Epidermal melanocyte (primary cell): ENCODE measurements at regions not wholly inside any gene's neighbourhood (a gene's known extent, or its start where the extent isn't known, plus 50 kb on each side); places are given as distances from the start of the nearest gene placed in this dataset.

Experiments used
- DNase-seq: peaks from one replicate; pipeline ENCODE4 v3.0.0; 2011; ENCODE audit warnings: low spot score; ENCODE audit not compliant: insufficient read length

DNA sequence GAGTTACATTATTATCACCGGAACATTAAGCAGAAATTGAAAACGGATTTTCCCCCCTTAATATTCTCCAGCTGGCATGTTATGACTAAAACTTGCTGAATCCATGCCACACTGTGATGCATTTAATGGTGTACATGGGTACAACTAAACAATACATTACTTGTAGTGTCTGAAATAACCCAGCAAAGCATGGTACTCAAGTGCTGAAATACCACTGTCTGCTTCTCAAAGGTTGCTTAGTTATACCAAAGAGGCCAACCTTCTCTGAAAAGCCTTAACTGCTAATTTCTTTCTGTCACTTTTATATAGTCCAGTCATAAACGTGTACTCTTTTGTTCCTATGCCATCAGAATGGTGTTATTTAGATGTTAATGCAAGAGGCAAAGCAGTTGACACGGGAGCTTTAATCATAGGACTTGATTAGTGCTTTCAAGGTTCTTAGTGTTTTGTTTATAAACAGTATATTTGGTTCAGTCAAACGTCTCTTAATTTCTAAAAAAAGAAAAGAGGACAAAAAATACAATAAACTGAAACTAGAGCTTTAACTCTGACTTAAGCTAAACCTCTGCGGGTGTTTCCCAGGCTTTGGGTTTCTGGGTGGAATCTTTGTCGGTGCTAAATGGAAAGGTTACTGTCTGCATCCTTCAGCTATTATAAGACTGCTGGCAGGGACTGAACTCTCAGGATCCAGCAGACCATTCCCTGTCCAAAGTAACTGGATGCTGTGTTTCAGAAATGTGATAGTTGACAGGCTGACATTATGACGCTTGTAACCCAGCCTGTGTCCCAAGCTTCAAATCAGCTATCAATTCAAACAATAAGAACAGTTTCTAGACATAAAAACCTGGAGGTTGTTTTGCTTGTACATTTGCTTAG lies 202.6 kb downstream of the PPP1R3A start:
- DNase-seq, result no peak

DNA sequence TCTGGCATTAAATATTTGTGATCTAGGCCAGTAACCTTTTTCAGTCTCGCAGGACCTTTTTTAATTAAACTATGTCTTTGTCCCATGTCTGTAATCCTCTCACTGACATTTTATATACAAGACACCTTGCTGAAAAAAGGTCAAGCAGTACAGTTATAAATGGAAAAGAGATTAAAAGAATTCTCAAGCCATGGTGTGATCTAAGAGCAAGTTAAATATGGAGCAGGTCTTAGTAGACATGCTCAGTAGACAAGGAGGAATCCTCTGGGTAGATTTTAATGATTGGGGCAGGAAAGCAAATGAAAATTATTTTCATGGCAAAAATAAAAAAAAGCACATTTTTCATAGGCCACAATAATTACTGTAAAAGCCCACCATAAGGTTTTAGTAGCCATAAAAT lies 203.5 kb downstream of the PPP1R3A start:
- DNase-seq, result no peak

DNA sequence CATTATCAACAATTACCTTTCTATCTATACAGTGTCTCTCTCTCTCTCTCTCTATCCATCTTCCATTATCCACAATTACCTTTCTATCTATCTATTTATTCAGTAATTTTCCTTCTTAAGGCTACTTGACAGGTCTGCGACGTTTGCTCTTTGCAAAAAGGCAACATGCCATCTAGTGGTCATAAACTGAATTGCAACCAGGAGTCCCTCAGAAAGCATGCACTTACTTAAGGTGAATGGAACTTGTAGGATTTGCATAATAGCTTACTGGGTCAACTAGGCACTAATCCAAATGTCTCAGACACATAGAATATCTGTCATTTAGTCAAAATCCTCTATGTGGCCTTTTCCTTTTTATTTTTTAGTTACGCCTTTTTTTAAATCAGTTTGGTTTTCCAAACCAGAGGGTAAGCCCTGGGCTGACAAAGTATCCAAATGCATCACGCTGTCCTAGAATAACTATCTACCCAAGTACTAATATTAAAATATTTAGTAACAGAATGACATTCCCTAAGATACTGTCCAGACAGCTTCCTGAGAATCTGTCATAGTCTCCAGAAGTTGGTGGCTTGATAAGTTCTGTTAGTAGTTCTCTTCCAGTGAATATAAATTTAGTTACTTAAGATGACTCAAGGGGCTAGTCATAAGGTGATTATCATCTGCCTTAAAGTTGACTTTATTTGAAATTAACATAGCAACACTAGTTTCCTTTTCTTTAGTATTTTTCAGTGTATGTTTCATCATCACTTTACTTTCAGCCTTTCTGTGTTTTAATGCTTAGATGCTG lies 208.3 kb downstream of the PPP1R3A start:
- DNase-seq, result peak; percentile 27

DNA sequence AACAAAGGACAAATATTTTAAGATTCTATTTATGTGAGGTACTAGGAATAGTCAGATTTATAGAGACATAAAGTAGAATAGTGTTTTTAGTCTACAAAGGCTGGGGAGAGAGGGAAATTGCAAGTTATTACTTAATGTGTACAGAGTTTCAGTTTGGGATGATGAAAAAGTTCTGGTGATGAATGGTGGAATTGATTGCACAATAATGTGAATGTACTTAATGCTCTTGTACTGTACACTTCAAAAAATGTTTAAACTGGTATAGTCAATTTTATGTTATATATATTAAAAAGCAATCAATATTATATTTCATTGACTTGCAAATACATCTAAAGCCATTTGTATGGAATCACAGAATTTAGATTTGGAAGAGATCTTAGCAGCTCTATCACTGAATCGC lies 213.4 kb downstream of the PPP1R3A start:
- DNase-seq, result no peak

DNA sequence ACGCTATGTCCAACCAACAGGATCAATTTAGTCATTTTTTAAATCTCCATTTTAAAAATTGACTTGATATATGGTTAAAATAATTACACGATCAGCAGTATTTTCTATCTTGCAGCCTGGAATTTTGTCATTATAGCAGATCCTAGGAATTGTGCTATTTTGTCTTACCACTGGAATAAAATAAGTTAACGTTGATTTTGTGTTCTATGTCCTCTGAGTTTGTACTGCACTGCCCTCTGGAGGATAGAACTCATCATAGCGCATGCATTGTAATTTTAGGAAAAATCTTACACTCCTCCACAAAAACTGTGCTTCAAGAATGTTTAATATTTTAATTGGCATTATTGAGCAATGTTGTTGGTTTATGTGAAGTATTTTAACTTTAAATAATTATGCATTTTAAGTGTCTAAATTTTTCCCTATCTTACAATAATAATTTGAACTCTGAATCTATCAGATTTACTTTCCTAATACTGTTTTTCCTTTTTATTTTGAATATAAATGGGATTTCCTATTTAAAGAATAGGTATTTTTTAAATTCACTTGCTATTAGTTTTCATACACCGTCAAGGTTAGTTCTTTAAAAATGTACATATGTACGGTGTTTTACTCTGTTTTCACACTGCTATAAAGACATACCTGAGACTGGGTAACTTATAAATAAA lies 220.1 kb downstream of the PPP1R3A start:
- DNase-seq, result no peak

DNA sequence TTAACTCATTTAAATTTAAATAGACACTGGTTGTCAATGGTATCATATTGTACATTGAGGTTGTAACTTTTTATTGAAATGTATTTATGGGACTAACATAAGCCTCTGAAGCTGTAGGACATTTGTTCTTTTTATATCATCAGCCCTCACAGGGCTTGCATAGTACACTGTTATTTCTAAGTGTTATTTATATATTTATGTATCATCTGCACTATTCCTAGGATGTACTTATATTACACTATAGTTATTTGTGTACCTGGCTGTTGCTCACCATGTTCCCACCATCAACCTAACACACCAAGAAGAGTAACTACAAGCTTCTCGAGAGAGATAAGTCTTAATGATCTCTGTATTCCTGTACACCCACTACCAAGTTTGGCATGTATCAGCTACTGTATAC lies 224.7 kb downstream of the PPP1R3A start:
- no peak for DNase-seq

DNA sequence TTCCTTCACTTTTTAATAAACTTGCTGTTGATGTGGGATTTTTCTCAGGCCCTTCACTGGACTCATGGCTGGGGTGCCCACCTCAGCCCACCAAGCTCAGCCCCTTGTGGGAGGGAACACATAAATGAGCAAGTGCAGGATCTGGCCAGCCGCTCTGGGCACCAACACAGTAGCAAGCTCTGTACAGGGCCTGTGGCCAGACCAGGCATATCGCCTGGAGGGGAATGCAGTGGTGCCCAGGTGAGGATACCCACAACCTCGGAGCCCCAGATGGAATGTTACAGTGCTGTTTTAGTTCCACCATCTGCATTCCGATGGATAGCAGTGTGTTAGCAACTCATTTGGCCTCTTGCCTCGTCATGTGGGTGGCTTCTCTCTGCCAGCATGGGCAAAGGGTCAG lies 234.6 kb downstream of the PPP1R3A start:
- no peak for DNase-seq

DNA sequence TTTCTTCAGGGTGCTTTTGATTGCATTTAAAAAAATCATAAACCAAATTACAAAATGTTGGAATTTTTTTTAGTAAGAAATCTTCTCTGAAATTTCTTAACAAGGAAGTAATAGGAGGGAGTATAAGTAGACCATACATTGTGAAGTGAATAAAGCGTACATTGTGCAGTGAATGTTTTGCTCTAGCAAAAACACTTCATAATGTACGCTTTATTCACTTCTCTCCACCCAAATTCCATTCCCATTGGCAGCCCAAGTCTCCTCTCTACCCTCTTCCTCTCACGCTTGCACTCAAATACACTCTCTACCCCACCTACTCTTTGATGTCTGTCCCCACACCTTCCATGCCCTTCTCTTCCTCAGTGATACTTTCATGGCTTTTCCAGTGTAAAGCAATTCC lies 241.0 kb downstream of the PPP1R3A start:
- no peak for DNase-seq

DNA sequence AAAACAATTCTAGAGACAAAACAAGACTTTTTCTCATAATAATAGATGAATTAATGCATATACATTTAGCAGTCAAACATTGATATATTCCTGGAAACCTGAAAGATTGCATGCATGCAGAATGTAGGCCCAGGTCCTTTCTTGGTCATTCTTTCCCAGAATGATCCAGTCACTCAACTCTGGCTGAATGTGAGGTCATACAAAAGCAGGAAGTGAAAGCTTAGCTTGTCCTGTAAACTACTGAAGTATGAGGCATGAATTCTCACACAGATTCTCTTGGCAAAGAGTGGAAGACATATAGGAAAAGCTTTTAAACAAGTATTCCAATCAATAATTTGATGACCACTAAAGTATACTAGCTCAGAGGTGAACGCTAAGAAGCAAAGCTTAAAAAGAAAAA lies 253.9 kb downstream of the PPP1R3A start:
- no peak for DNase-seq

DNA sequence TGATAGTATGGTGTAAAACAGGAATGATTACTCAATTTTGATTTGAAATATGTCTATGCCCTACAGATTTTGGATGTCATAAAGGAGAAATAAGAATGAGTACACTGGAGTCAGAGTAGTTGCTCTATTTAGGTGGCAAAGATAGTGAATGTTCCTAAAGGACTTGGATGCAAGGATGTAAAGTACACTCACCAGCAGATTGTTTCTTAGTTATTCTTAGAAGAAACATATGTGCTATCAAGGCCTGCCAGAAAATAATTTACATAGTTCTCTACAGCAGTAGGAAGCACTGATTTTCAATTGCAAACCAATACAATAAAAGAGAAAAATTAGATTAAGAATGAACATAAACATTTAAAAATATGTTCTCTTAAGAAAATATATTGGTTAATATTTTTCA lies 259.4 kb downstream of the PPP1R3A start:
- no peak for DNase-seq

DNA sequence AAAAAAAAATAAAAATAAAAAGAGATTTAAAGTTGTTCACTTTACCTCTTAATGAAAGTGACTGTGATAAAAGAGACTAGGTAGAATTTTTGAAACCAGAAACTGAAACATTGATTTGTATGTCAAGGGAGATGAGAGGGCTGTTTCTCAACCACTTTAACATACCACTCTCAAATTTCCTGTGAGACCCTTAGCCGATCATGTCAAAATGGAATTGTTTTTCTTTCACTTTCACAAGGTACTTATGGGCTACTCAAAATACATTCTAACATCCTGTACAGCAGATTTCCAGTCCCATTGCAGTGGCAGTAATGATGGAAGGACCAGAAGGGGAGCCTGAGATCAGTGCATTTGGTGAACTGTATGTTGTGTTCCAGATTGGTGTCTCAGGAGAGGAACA lies 261.2 kb downstream of the PPP1R3A start:
- no peak for DNase-seq

DNA sequence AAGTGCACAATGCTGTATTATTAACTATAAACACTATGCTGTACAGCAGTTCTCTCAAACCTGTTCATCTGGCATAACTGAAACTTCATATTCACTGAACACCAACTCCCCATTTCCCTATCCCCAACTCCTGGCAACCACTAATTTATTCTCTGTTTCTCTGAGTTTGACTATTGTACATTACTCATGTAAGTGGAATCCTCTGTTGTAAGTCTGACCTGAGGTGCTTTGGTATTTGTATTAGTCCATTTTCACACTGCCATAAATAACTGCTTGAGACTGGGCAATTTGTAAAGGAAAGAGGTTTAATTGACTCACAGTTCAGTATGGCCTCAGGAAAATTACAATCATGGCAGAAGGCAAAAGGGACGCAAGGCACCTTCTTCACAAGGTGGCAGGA lies 266.3 kb downstream of the PPP1R3A start:
- DNase-seq, result no peak

DNA sequence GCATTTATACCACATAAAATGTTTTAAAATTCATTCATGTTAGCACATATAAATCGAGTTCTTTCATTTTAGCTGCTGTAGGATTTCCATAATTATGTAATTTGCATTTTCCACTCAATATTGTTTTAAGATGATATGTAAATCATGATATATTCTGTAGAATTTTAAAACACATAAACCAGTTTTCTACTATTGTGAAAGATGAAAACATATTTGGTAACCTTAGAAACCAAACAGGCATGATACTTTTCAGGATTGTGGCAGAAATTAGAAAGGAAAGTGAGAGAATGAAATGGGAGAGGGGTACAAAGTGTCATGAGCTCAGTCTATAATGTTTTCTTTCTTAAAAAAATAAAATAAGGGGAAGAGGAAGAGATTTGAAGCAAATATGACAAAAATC lies 269.3 kb downstream of the PPP1R3A start:
- no peak for DNase-seq

DNA sequence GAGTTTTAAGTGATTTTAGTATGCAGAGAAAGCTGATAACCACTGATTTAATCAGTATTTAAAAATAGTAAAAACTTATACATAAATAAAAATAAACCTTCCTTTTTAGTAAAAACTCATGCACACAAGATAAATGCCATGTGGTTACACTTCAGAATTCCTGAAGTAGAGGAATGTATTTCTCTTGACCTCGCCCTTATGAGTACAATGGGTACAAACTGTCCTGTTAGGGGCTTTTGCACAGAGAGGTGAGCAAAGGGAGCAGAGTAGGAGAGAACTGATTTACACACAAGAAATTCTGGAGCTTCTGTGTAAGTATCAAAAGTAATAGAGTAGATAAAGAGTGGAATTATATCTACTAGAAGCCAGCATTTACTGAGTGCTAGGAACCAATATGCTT lies 279.6 kb downstream of the PPP1R3A start:
- no peak for DNase-seq

DNA sequence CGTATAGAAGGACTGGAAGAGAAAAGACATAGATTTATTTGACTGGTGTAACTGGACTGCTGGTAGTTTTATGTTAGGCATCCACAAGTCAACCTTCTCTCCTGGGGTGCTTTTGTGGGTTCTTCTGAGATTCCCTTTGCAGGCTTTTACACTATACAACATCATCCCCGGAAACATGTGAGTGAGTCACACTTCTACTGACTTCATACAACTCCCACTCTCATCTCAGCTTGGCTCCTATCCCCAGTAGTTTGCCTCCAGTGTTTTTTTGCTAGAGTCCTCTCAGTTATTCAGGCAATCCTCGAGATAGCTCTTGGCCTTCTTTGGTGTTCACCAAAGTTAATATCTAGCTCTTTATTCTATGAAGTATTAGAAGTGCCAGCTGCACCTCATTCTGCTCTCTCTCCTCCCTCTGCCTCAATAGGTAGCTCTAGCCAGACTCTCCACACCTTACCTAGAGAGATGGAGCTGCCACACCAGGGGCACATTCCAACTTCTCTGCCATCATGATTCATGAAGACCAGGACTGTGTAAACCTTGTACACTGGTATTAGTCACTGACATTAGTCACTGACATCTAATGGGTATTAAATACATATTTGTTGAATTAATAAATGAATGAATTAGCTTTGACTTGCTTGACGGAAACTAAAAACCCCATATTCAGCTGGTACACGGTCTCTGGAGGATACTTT lies 281.9 kb downstream of the PPP1R3A start:
- DNase-seq, result no peak

DNA sequence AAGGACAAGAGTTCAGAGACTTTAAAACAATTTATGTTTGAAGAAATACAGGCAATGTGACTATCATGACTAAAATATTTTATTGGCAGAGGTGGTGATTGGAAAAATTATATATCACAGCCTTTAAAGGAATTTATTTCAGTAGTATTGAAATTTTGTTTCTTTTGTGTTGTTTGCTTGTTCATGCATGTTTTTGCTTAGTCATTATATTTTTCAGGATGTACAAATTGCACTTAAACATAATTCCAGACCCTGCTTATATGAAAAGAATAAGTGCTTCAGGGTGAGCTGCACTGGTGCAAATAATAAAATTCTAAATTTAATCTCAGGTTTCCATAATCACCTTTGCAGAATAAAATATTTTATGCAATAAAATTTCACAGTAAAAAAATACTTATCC lies 283.3 kb downstream of the PPP1R3A start:
- no peak for DNase-seq

DNA sequence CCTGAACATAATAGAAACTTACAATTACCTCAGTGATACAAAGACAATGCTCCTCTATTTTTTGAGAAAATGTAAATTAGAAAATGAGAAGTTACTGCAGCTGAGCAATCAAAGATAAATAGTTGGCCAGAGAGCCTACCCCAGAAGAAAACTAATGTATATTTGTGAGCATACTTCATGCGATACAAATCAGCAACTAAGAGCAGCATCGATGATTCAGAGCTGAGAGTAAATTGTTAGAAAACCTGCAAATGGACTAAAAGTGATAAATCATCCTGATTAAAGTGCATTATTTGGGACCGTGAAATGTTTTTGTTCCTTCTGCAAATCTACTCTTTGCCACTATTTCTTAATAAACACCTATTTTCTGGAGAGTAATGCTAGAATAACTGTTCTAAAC lies 285.7 kb downstream of the PPP1R3A start:
- DNase-seq, result no peak

DNA sequence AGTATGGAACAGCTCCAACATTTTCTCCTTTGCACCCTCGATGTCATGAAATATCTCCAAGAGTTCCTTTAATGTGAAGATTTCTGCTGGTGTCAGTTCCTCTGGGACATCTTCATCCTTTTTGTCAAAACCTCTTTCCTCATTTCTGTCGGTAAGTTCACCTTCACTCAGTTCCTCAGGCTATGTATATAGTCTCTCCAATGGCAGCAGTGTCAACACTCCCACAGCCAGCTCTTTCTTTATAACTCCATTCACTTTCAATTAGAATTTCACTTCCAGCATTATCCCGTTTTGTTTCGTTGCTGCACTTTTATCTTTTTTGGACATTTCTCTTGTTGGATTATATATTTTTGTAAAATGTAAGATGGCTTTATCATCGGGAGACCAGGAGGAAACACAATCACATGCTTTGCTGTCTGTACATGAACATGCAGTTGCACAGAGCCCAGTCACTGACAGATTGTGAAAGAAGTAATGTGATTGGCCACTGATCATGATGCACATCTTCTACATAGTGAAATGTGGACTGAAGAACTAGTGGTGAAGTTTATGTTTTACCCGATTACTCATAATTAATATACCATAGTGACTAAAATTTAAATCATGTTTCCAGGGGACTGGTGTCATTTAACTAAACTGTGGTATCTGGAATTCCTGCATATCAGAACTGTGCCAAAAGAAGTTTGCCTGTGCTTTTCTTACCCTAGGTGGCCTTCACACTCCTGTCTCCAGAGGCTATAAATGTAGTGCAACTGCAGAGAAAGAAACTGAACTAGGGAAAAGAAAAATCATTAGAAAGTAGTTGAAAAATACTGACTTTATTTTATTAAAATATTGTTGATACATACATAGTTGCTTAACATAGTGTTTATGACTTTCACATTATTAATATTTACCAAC lies 289.6 kb downstream of the PPP1R3A start:
- DNase-seq, result no peak

DNA sequence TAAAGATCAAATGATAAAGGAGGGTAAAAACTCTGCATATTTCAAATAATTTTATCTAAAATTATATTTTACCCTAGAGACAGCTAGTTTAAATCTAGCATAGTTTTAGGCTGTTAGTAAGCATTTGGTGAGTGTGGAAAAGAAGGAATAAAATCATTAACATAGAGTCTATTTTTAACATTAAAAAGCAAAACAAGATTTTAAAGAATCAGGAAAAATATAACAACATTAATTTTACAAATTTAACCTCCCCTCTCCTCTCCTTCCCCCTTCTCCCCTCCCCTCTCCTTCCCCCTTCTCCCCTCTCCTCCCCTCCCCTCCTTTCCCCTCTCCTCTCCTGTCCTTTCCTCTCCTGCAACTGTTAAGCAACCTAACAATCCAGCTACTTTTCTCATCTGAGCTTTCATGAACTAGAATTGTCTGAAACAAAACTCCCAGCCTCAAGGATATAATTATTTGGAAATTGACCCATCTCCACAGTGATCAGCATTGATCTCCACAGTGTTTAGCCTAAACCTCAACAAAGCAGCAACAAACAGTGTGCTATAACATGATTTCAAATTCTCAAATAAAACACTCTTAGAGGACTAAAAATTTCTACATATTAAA lies 293.2 kb downstream of the PPP1R3A start:
- no peak for DNase-seq

DNA sequence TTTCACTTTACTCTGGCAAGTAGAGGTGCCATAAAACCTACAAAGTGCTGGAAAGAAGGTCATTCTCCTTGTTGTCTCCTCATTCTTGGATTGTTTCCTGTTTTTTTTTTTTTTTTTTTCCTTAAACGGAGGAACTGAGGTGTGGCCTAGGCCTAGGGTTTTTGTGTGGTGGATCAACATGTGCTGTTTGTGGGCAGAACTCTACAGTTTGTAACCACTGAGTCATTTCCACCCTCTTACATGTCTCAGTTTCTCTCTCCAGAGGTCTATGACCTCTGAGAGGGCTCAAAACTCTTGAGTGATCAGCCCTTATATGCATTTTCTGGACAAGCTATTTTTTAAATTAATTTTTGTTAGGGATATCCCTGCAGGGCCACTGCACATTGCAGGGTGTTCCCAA lies 296.0 kb downstream of the PPP1R3A start:
- no peak for DNase-seq
